Testis (tissue), 2 donors: ENCODE measurements at regions not wholly inside any gene's neighbourhood (a gene's known extent, or its start where the extent isn't known, plus 50 kb on each side); places are given as distances from the start of the nearest gene placed in this dataset.

ENCODE experiments used
- CTCF ChIP-seq, 3 experiments: fragments of 450-650 bp in 2 of 3; fragments of 200-600 bp in 1 of 3; sonication (generic) in 1 of 3; IDR thresholded peaks; one replicate each; pipeline ENCODE4 v1.5.1; 2016 to 2019; ENCODE audit warnings: antibody characterized with exemption in 3 of 3, mild to moderate bottlenecking in 2 of 3, moderate library complexity in 1 of 3
- POLR2A ChIP-seq: fragments of 450-650 bp; IDR thresholded peaks from one replicate; pipeline ENCODE4 v1.6.1; 2017; ENCODE audit warnings: antibody characterized with exemption, mild to moderate bottlenecking, moderate library complexity

GRCh38 chr5:152811988-152812387 is 406.9 kb upstream of the NMUR2 start:
- TF ChIP-seq CTCF (IDR thresholded peaks at IDR 0.05) (no peak), POLR2A (no peak)
